ENCODE measurements at regions not wholly inside any gene's neighbourhood (a gene's known extent, or its start where the extent isn't known, plus 50 kb on each side); places are given as distances from the start of the nearest gene placed in this dataset.
A peak's percentile ranks its signal among the peaks of the same experiment; 100 is the strongest.

DNA sequence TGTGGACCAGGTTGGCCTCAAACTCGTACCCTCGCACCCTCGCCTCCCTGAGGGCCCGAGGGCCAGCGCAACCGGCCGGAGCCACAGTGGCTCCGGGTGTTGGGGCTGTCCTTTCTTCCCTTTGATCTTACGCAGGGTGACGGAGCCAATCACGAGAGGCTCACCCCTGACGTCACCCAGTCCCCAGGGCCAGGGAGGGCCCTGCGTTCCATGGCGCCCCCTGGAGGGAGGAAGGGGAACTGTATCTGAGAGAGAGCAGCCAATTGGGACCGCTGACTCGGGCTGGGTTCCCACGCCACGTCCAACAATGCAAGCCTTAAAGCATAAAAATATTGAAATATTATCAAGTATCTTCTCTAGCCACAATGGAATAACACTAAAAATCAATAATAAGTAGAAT lies 432.8 kb upstream of the LRRTM4 start:
- no peak for DNase-seq (ENCODE audit: extremely low read depth in 1 of 11, low read depth in 9 of 11, low spot score in 4 of 11)

DNA sequence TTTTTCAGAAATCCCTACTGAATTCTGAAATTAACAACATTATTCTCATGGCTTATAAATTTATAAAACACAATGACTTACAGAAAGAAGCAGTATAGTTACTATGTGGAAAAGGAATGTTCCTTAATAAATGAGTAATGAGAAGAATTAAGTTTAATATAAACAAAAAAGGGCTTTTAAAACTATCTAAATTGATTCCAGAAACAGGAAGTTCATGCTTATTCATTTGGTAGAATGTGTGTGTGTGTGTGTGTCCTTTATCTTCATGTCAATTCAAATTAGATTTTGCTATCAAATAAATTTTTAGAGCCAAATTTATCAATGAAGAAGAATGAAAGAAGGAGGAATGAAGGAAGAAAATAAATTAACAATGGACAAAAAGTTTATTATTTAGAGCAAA lies 440.8 kb upstream of the LRRTM4 start:
- no peak for DNase-seq (ENCODE audit: extremely low read depth in 1 of 11, low read depth in 9 of 11, low spot score in 4 of 11)

DNA sequence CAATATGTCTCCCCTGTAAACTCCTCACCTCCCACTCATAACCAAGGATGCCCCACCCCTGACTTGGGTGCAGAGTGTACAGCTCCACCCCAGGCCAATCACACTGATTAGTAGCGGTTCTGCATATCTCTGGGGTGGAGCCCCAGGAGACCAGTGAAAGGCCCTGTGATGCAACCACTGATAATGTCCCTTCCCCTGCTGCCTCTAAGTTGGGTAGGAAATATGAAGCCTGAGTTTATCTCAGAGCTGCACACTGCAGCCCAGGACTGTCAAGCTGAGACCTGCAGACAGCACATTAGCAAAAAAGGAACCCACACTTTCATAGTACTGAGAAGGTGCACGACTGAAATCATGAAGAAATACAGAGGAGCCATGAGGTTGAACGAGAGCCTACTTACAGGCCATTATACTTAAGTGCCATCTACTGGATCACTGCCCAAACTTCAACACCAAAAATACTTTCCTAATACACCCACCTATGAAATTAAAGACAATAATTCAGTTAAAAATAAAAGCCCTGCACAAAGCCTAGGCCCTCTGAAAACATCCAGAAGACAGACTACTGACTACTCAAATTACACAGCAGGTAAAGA lies 455.4 kb upstream of the LRRTM4 start:
- no peak for DNase-seq (ENCODE audit: extremely low read depth in 1 of 11, low read depth in 9 of 11, low spot score in 4 of 11)

DNA sequence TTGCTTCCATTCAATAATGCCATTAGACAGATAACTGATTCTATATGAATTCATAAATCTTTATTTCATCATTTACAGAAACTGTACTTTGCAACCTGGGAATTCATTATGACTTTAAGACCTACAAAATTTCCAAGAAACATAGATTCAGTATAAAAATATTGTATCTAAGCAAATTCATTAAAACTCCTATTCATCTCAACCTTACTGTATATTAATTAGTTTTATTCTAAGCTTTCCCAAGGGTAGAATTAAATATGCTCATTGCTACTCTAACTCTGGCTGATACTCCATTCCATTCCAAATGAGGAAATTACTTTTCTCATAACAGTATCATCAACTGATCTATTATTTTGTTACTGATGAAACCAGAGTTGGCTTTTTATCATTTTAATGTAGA lies 473.0 kb upstream of the LRRTM4 start:
- DNase-seq (ENCODE audit: extremely low read depth in 1 of 11, low read depth in 9 of 11, low spot score in 4 of 11): no peak

DNA sequence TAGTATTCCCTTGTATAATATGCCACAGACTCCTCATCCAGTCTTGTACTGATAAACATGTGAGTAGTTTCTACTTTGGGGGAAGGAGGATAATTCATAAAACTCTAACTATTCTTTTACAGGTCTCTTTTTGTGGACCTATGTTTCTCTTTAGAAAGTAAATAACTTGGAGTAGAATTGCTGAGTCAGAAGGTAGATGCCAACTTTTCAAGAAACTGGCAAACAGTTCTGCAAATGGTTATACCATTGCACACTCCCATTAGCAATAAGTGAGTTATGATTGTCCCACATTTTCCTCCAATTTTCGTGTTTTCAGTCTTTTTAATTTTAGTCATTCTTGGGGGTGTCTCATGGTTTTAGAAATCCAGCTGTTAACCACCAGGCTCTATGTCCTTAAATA lies 477.2 kb upstream of the LRRTM4 start:
- DNase-seq (ENCODE audit: extremely low read depth in 1 of 11, low read depth in 9 of 11, low spot score in 4 of 11): no peak

DNA sequence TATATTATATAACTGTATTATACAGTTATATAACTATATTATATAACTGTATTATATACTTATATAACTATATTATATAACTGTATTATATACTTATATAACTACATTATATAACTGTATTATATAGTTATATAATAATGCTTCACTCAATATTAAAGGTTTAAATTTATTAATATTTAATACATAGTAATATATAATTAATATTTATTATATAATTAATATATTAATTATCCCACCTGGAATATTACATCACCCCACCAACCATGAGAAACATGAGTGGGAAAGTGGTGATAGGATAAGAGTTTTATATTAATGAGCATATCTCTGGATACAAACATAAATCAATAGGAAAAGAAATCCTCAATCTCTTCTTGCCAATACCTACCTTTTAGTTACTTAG lies 487.1 kb upstream of the LRRTM4 start:
- DNase-seq (ENCODE audit: extremely low read depth in 1 of 11, low read depth in 9 of 11, low spot score in 4 of 11): no peak

DNA sequence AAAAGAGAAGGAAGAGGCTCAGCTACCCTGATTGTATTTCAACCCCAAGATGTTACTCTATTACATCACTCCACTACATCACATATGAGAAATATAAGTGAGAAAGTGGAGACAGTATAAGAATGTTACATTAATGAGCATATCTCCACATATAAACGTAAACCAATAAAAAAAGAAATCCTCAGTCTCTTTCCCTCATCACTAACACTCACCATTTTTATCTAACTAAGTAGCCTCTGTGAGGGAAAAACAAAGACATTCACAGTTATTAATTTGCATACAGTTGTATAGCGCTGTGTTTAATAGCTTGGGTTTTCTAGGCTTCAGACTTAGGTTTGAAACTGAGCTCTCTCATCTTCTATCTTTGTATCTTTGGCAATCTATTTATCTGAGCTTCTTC lies 489.1 kb upstream of the LRRTM4 start:
- DNase-seq (ENCODE audit: extremely low read depth in 1 of 11, low read depth in 9 of 11, low spot score in 4 of 11): no peak

DNA sequence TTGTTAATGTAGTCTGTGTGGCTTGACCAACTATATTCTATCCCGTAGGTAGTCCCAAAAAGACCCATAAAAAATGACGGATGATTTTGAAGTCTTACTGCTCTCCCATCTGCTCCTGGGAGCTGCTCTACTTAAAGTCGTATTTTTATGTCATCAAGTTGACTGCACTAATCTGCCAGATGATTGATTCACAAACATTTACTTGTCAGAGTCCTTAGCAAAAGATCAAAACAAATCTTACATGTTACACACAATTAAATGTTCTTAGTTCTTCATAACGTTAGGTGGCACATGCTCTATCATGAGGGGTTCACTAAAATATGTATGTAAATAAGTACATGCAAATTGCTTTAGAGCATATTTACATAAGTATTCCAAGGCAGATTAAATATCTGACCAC lies 498.3 kb upstream of the LRRTM4 start:
- DNase-seq (ENCODE audit: extremely low read depth in 1 of 11, low read depth in 9 of 11, low spot score in 4 of 11): no peak

DNA sequence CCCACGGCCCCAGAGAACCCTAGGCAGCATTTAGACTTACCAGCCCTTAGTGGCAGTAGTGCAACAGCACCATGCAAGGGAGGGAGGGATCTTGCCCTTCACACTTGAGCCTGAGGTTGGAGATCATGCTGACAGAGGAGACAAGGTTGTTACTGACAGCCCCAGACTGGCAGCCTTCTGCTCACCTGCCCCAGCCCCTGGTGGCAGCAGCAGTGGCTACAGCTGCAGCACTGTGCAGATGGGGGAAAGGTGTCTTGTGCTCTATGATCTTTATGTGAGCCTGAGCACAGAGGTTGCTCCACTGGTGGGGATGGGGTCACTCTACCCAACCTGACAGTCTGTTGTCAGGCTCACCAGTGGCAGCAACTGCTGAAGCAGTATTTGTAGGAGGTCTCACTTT lies 501.2 kb upstream of the LRRTM4 start:
- no peak for DNase-seq (ENCODE audit: extremely low read depth in 1 of 11, low read depth in 9 of 11, low spot score in 4 of 11)

DNA sequence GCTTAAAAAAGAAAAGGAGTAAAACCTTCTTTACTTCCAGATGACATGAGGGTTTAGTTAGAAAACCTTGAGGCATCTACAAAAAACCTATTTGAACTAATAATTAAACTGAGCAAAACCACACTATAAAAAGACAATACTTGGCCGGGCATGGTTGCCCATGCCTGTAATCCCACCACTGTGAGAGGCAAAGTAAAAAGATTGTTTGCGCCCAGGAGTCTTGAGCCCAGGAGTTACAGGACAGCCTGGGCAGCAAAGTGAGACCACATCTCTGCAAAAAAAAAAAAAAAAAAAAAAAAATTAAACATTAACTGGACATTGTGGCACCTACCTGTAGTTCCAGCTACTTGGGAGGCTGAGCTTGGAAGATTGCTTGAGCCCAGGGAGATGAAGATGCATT lies 502.8 kb upstream of the LRRTM4 start:
- peak in 2 of 11 donors; percentile 3 to 4 for DNase-seq (ENCODE audit: extremely low read depth in 1 of 11, low read depth in 9 of 11, low spot score in 4 of 11)

DNA sequence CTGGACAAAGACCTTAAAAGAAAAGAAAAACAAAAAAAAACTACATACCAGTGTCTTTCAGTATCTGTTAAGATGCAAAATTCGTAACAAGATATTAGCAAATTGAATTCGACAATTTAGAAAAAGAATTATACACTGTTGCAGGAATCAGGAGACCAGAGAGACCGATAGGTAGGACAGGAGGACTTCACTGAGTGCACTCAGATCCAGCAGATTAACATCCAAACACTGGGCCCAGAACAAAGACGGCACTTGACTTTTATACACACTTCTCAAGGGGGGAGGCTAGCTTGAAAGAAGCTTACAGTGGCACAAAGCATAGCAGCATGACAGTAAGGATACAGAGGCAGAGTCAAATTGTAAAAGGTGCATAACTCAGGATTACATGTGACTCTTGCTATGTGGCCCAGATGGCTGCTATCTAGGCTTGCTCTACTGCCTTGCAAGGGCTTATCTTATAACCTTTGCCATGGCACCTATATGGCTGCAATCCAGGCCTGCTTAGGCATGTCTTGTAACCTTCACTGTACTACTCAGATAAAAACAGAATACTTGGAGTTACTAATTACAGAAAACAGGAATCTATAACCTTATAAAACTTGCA lies 507.3 kb upstream of the LRRTM4 start:
- no peak for DNase-seq (ENCODE audit: extremely low read depth in 1 of 11, low read depth in 9 of 11, low spot score in 4 of 11)

DNA sequence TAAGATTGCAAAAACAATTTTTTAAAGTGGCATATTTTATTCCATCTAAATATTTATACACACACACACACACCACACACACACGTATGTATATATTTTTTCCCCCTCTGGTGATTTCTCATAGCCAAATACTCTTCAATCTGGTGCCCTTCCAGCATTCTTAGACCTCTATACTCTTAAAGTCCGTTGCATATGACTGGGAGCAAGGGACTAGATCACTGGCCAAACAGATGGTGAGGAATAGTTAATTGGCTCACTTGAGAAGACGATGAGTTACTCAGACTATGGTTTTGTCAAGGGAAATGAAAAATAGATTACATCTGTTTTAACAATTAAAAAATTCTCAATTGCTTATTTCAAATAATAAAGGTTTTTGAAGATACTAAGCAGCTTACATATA lies 512.5 kb upstream of the LRRTM4 start:
- no peak for DNase-seq (ENCODE audit: extremely low read depth in 1 of 11, low read depth in 9 of 11, low spot score in 4 of 11)

DNA sequence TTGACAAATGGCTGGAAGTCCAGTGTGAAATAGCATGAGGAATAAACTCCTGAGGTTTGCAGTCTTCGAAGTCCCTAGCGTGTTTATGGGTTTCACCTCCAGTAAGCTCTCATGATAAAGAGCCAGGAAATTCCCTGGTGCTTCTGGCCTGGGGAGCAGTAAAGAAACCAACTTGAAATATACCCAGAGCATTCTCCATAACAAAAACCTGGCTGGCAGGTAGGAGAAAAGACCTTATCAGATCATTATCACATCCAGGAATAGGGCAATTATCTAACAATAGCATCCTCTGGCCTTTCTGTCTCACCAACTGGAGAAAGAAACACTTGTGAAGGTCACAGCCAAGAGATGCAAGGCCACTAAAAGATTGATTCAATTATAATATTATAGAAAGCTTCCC lies 513.6 kb upstream of the LRRTM4 start:
- no peak for DNase-seq (ENCODE audit: extremely low read depth in 1 of 11, low read depth in 9 of 11, low spot score in 4 of 11)

DNA sequence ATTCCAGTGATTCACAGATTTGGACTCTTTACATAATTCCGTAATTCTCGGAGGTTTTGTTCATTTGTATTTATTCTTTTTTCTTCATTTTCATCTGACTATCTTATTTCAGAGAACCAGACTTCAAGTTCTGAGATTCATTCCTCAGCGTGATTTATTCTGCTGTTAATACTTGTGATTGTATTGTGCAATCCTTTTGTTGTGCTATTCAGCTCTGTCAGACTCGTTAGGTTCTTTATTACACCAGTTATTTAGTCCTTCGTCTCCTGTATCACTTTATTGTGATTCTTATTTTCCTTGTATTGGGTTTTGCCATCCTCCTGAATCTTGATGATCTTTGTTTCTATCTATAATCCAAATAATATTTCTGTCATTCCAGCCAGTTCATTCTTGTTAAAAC lies 529.3 kb upstream of the LRRTM4 start:
- no peak for DNase-seq (ENCODE audit: extremely low read depth in 1 of 11, low read depth in 9 of 11, low spot score in 4 of 11)

DNA sequence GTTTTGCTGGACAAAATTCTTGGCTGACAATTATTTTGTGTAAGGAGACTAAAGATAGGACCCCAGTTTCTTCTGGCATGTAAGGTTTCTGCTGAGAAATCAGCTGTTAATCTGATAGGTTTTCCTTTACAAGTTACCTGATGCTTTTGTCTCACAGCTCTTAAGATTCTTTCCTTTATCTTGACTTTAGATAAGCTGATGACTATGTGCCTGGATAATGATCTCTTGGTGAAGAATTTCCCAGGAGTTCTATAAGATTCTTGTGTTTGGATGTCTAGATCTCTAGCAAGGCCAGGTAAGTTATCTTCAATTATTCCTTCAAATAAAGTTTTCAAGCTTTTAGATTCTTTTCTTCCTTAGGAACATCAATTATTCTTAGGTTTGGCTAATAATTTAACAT lies 534.8 kb upstream of the LRRTM4 start:
- no peak for DNase-seq (ENCODE audit: extremely low read depth in 1 of 11, low read depth in 9 of 11, low spot score in 4 of 11)

DNA sequence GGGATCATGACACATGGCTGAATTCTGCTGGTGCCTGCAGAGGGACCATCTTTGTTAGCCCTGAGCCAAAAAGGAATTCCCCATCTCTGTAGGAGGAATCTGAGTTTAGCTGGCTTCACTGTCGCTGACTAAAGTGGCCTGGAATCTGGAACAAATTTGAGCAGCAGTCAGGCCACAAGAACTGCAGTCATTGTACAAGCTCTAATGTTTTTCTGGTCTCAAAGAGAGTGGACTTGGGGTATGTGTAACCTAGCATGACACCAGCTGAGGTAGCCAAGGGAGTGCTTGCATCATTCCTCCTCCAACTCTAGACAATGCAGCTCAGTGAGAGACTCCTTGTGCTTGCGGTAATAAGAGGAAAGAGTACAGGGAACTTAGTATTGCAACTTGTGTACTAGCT lies 539.1 kb upstream of the LRRTM4 start:
- DNase-seq (ENCODE audit: extremely low read depth in 1 of 11, low read depth in 9 of 11, low spot score in 4 of 11): no peak

DNA sequence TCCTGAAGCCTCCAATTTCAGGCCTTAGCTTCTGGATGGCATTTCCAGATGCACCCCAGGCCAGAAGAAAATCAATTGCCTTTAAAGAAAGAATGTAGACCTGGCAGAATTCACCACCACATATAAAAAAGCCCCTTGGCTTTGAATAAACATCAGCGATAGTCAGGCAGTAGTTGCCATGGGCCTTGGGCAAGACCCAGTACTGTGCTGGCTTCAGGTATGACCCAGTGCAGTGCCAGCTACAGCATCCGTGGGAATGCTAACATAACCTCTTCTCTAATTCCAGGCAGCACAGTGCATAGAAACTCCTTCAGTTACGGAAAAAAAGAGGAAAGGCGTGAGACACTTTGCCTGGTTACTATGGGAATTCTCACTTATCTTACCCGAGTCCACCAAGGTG lies 539.6 kb upstream of the LRRTM4 start:
- no peak for DNase-seq (ENCODE audit: extremely low read depth in 1 of 11, low read depth in 9 of 11, low spot score in 4 of 11)

DNA sequence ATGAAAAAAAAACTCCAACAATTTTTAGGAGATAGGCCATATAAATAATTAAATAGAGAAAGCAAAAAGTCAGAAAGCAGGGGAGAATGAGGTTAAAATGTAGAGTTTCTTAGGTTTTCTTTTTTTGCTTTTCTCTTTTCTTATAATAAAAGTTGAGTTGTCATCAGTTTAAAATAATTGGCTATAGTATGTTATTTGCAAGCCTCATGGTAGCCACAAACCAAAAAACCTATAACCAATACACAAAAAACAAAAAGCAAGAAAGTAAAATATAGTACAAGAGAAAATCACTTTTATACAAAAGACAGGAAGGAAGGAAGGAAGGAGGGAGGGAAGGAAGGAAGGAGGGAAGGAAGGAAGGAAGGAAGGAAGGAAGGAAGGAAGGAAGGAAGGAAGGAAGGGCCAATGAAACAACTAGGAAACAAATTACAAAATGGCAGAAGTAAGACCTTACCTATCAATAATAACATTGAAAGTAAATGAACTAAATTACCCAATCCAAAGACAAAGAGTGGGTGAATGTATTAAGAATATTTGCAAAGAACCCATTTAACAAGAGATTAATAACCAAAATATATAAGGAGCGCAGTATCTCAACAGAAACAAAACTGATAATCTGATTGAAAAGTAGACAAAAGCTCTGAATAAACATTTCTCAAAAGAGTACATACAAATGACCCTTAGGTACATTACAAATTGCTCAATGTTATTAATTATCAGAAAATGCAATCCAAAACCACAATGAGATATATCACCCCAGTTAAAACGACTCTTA lies 541.3 kb upstream of the LRRTM4 start:
- DNase-seq (ENCODE audit: extremely low read depth in 1 of 11, low read depth in 9 of 11, low spot score in 4 of 11): no peak

DNA sequence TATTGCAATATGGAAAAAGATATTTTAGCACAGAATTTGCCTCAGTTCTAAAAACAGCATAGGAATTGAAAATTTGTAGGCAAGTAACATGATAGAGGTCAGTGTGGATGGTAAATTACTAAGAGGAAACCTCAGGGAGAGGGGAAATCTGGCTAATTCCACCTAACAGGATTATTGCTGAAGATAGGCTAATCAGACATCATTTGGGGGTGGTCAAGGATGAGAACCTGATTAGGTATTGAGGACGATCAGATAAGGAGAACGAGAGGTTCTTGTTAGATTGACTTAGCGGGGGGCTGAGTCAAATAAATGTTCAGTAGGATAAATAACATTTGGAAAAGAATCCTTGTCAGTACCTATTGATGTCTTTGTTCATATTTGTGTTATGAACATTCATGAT lies 543.2 kb upstream of the LRRTM4 start:
- DNase-seq (ENCODE audit: extremely low read depth in 1 of 11, low read depth in 9 of 11, low spot score in 4 of 11): no peak

DNA sequence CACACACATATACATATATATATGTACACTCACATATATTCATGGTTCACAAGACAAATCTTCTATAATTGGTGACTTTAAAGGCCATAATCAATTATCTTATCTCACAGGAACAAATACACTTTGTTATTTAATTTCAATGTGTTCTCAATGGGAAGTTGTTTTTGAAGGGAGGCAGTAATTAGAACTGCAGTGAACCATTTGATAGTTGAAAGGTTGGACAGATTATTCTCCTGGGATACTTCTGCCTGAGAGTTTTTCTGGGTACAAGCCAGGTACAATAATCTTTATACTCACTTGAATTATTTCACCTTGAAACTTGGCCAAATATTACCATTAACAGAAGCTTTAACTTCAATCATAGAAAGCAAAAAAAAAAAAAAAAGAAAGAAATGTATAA lies 546.6 kb upstream of the LRRTM4 start:
- no peak for DNase-seq (ENCODE audit: extremely low read depth in 1 of 11, low read depth in 9 of 11, low spot score in 4 of 11)

DNA sequence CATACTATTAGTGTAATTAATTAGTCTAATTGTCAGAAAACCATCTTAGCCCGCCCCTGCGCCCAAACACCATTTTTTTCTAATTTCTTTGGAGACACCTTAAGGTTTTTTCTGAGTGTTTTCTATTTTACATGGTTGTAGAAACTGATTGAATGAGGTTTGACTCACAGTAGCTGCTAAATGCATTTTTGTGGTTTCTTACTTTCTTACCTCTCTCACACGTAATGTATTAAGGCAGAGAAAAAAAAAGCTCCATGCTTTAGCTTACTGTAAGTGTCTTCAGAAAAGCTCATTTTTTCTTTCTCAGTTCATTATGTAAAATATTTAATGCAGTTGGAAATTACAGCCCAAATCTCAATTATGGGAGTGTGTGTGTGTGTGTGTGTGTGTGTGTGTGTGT lies 548.5 kb upstream of the LRRTM4 start:
- no peak for DNase-seq (ENCODE audit: extremely low read depth in 1 of 11, low read depth in 9 of 11, low spot score in 4 of 11)
